Liver (tissue), 8 donors: ENCODE measurements at regions not wholly inside any gene's neighbourhood (a gene's known extent, or its start where the extent isn't known, plus 50 kb on each side); places are given as distances from the start of the nearest gene placed in this dataset.

Source experiments
- DNase-seq: peaks from one replicate; pipeline ENCODE4 v3.0.0-alpha.2; 2017; ENCODE audit warnings: low spot score
- H3K27ac ChIP-seq, 2 donors: one replicate each; pipeline ENCODE4 v1.7.0; 2013; ENCODE audit warnings: inconsistent platforms in 2 of 2, low read length in 2 of 2, control low read depth in 1 of 2, low read depth in 1 of 2, mild to moderate bottlenecking in 1 of 2
- H3K27me3 ChIP-seq, 4 donors: one replicate each; pipeline versions ENCODE4 v1.6.1 to v1.7.0; 2013; ENCODE audit warnings: low read length in 3 of 4, inconsistent platforms in 1 of 4, mild to moderate bottlenecking in 1 of 4, moderate library complexity in 1 of 4; ENCODE audit not compliant: control insufficient read depth in 4 of 4, insufficient read depth in 4 of 4
- H3K36me3 ChIP-seq, 4 donors: one replicate each; pipeline versions ENCODE4 v1.6.1 to v1.7.0; 2013; ENCODE audit warnings: low read length in 3 of 4, mild to moderate bottlenecking in 3 of 4, low read depth in 1 of 4, moderate library complexity in 1 of 4; ENCODE audit not compliant: control insufficient read depth in 4 of 4, insufficient read depth in 3 of 4
- H3K4me1 ChIP-seq, 4 donors: one replicate each; pipeline versions ENCODE4 v1.6.1 to v1.7.0; 2013; ENCODE audit warnings: low read length in 3 of 4, mild to moderate bottlenecking in 3 of 4, moderate library complexity in 1 of 4; ENCODE audit not compliant: control insufficient read depth in 4 of 4, insufficient read depth in 4 of 4
- H3K4me3 ChIP-seq, 3 donors: one replicate each; pipeline versions ENCODE4 v1.6.1 to v1.7.0; 2013; ENCODE audit warnings: low read length in 3 of 3, control low read depth in 1 of 3, low read depth in 1 of 3, mild to moderate bottlenecking in 1 of 3
- H3K9ac ChIP-seq, 2 donors: one replicate each; pipeline ENCODE4 v1.7.0; 2013; ENCODE audit warnings: low read length in 2 of 2, mild to moderate bottlenecking in 2 of 2, moderate library complexity in 2 of 2, control low read depth in 1 of 2, low read depth in 1 of 2
- H3K9me3 ChIP-seq, 4 donors: one replicate each; pipeline versions ENCODE4 v1.6.1 to v1.7.0; 2013; ENCODE audit warnings: low read length in 3 of 4; ENCODE audit not compliant: control insufficient read depth in 4 of 4
- EGR1 ChIP-seq, 2 donors: IDR thresholded peaks; 2 replicates each; pipeline ENCODE4 v1.6.1; 2016 to 2018; ENCODE audit warnings: antibody characterized with exemption in 2 of 2, low read depth in 2 of 2
- FOXA1 ChIP-seq: IDR thresholded peaks from 2 replicates; pipeline ENCODE4 v1.6.1; 2016; ENCODE audit warnings: antibody characterized with exemption
- FOXA2 ChIP-seq: IDR thresholded peaks from 2 replicates; pipeline ENCODE4 v1.6.1; 2016; ENCODE audit warnings: antibody characterized with exemption
- GABPA ChIP-seq, 2 donors: IDR thresholded peaks in 1 of 2; conservative IDR thresholded peaks in 1 of 2; 2 replicates each; pipeline ENCODE4 v1.6.1; 2016; ENCODE audit warnings: antibody characterized with exemption in 2 of 2, mild to moderate bottlenecking in 1 of 2, moderate library complexity in 1 of 2
- HNF4A ChIP-seq, 2 donors: conservative IDR thresholded peaks; 2 replicates each; pipeline ENCODE4 v1.6.1; 2016; ENCODE audit warnings: antibody characterized with exemption in 2 of 2, mild to moderate bottlenecking in 2 of 2
- HNF4G ChIP-seq: IDR thresholded peaks from 2 replicates; pipeline ENCODE4 v1.6.1; 2016; ENCODE audit warnings: antibody characterized with exemption
- JUND ChIP-seq, 2 donors: IDR thresholded peaks; 2 replicates each; pipeline ENCODE4 v1.6.1; 2016; ENCODE audit warnings: antibody characterized with exemption in 2 of 2
- NR2F2 ChIP-seq: IDR thresholded peaks from 2 replicates; pipeline ENCODE4 v1.6.1; 2016; ENCODE audit warnings: antibody characterized with exemption
- RAD21 ChIP-seq, 2 donors: IDR thresholded peaks; 2 replicates each; pipeline ENCODE4 v1.6.1; 2016; ENCODE audit warnings: antibody characterized with exemption in 2 of 2, mild to moderate bottlenecking in 2 of 2
- RXRA ChIP-seq, 2 donors: IDR thresholded peaks; 2 replicates each; pipeline ENCODE4 v1.6.1; 2017 to 2018; ENCODE audit warnings: antibody characterized with exemption in 2 of 2, mild to moderate bottlenecking in 1 of 2
- SP1 ChIP-seq: IDR thresholded peaks from 2 replicates; pipeline ENCODE4 v1.6.1; 2018; ENCODE audit warnings: antibody characterized with exemption, mild to moderate bottlenecking
- TAF1 ChIP-seq: conservative IDR thresholded peaks from 2 replicates; pipeline ENCODE4 v1.6.1; 2016; ENCODE audit warnings: antibody characterized with exemption, mild to moderate bottlenecking
- WGBS: extraction: QIAGEN DNeasy Blood & Tissue Kit; methylation state at CpG from one replicate; pipeline ENCODE4 v1.1.7; 2013; 5-methylcytosine and 5-hydroxymethylcytosine counted together
- TF ChIP-seq, protein P1 (sequence below): IDR thresholded peaks from 2 replicates; pipeline ENCODE4 v1.6.1; 2016; ENCODE audit warnings: antibody characterized with exemption
- TF ChIP-seq, protein P2 (sequence below): IDR thresholded peaks from 2 replicates; pipeline ENCODE4 v1.6.1; 2016; ENCODE audit warnings: antibody characterized with exemption
- TF ChIP-seq, protein P3 (sequence below): fragments of 150-350 bp; IDR thresholded peaks from 2 replicates; pipeline ENCODE4 v1.5.1; 2017; ENCODE audit warnings: improper control_type of control experiment, low read depth, low read length; ENCODE audit not compliant: missing input control
- TF ChIP-seq, protein P4 (sequence below): IDR thresholded peaks from 2 replicates; pipeline ENCODE4 v1.6.1; 2016; ENCODE audit warnings: antibody characterized with exemption
- TF ChIP-seq, protein P5 (sequence below): IDR thresholded peaks from 2 replicates; pipeline ENCODE4 v1.6.1; 2016; ENCODE audit warnings: antibody characterized with exemption, mild to moderate bottlenecking
- donor health status: healthy.
- donor health status: healthy.
- donor health status: healthy.
- donor health status: healthy.
- donor health status: healthy.

DNA sequence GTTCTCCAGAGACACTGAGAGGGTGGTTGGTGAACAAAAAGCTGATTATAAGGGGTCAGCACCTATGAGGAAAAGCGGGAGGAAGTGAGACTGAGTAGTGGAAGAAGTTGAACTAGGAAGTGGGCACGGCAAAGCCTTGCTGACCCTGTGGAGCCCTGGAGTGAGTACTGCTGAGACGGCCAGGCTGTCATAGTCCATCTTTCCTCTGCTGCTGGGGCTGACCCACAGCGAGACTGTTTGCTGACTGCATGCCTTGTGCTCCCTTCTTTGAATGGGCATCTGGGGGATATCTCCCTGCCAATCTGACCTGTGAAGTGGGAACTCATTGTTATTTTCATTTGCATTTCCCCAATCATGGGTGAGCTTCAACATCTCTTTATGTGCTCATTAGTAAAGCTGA, 92.4 kb upstream of the LDAH start:
- Histone ChIP-seq H3K27me3 (peaks cover 0 to 8% (median 0%) of the 10 kb centered on the region in 4 donors), H3K4me3 (no peak overlapping the region), H3K27ac (no peak overlapping the region), H3K4me1 (peaks cover 0 to 2% (median 0%) of the 10 kb centered on the region in 4 donors), H3K9me3 (no peaks in the 10 kb centered on the region), H3K36me3 (no peaks in the 10 kb centered on the region), H3K9ac (no peak overlapping the region)
- DNase-seq = no peak
- TF ChIP-seq, protein P1, sequence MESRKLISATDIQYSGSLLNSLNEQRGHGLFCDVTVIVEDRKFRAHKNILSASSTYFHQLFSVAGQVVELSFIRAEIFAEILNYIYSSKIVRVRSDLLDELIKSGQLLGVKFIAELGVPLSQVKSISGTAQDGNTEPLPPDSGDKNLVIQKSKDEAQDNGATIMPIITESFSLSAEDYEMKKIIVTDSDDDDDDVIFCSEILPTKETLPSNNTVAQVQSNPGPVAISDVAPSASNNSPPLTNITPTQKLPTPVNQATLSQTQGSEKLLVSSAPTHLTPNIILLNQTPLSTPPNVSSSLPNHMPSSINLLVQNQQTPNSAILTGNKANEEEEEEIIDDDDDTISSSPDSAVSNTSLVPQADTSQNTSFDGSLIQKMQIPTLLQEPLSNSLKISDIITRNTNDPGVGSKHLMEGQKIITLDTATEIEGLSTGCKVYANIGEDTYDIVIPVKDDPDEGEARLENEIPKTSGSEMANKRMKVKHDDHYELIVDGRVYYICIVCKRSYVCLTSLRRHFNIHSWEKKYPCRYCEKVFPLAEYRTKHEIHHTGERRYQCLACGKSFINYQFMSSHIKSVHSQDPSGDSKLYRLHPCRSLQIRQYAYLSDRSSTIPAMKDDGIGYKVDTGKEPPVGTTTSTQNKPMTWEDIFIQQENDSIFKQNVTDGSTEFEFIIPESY = no peak
- TF ChIP-seq NR2F2 (no peak), JUND (IDR thresholded peaks at IDR 0.05) (no peak), GABPA (IDR thresholded peaks at IDR 0.05 in 1 of 2, conservative IDR thresholded peaks at IDR 0.05 in 1 of 2) (no peak), FOXA1 (no peak), HNF4G (no peak), RAD21 (IDR thresholded peaks at IDR 0.05) (no peak), HNF4A (conservative IDR thresholded peaks at IDR 0.05) (no peak), FOXA2 (no peak), SP1 (no peak), TAF1 (no peak), RXRA (IDR thresholded peaks at IDR 0.05) (no peak)
- TF ChIP-seq, protein P2, sequence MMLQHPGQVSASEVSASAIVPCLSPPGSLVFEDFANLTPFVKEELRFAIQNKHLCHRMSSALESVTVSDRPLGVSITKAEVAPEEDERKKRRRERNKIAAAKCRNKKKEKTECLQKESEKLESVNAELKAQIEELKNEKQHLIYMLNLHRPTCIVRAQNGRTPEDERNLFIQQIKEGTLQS = no peak
- TF ChIP-seq, protein P3, sequence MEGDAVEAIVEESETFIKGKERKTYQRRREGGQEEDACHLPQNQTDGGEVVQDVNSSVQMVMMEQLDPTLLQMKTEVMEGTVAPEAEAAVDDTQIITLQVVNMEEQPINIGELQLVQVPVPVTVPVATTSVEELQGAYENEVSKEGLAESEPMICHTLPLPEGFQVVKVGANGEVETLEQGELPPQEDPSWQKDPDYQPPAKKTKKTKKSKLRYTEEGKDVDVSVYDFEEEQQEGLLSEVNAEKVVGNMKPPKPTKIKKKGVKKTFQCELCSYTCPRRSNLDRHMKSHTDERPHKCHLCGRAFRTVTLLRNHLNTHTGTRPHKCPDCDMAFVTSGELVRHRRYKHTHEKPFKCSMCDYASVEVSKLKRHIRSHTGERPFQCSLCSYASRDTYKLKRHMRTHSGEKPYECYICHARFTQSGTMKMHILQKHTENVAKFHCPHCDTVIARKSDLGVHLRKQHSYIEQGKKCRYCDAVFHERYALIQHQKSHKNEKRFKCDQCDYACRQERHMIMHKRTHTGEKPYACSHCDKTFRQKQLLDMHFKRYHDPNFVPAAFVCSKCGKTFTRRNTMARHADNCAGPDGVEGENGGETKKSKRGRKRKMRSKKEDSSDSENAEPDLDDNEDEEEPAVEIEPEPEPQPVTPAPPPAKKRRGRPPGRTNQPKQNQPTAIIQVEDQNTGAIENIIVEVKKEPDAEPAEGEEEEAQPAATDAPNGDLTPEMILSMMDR = no peak
- TF ChIP-seq, protein P4, sequence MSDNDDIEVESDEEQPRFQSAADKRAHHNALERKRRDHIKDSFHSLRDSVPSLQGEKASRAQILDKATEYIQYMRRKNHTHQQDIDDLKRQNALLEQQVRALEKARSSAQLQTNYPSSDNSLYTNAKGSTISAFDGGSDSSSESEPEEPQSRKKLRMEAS = no peak
- TF ChIP-seq, protein P5, sequence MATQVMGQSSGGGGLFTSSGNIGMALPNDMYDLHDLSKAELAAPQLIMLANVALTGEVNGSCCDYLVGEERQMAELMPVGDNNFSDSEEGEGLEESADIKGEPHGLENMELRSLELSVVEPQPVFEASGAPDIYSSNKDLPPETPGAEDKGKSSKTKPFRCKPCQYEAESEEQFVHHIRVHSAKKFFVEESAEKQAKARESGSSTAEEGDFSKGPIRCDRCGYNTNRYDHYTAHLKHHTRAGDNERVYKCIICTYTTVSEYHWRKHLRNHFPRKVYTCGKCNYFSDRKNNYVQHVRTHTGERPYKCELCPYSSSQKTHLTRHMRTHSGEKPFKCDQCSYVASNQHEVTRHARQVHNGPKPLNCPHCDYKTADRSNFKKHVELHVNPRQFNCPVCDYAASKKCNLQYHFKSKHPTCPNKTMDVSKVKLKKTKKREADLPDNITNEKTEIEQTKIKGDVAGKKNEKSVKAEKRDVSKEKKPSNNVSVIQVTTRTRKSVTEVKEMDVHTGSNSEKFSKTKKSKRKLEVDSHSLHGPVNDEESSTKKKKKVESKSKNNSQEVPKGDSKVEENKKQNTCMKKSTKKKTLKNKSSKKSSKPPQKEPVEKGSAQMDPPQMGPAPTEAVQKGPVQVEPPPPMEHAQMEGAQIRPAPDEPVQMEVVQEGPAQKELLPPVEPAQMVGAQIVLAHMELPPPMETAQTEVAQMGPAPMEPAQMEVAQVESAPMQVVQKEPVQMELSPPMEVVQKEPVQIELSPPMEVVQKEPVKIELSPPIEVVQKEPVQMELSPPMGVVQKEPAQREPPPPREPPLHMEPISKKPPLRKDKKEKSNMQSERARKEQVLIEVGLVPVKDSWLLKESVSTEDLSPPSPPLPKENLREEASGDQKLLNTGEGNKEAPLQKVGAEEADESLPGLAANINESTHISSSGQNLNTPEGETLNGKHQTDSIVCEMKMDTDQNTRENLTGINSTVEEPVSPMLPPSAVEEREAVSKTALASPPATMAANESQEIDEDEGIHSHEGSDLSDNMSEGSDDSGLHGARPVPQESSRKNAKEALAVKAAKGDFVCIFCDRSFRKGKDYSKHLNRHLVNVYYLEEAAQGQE = no peak
- 65% methylated on average over 4 of the region's 4 CpGs for WGBS

DNA sequence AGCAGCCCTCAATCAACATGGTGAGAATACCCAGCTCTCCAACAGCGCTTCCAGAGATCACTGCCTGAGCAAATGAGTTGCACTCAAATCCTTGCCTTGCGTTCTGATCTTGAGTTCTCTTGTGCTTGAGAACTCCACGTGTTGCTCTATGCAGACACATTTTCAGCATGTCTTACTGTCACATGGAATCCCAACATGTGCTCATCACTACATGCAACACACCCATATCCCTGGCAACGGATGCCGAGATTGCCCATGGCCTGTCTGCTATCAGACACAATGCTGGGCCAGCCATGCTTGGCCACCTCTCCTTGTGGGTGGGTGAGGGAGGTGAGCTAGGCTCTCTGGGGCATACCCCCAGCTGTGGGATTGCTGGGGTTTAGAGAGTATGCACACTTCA, 91.9 kb upstream of the LDAH start:
- peak; percentile 16 for DNase-seq
- Histone ChIP-seq H3K9ac (no peak overlapping the region), H3K27me3 (peaks cover 0 to 8% (median 0%) of the 10 kb centered on the region in 4 donors), H3K27ac (no peak overlapping the region), H3K36me3 (no peaks in the 10 kb centered on the region), H3K4me1 (peaks cover 0 to 2% (median 0%) of the 10 kb centered on the region in 4 donors), H3K4me3 (no peak overlapping the region), H3K9me3 (no peaks in the 10 kb centered on the region)
- WGBS = 85% methylated on average over 5 of the region's 5 CpGs
- TF ChIP-seq JUND (IDR thresholded peaks at IDR 0.05) = no peak
- no peak for TF ChIP-seq RAD21 (IDR thresholded peaks at IDR 0.05)
- no peak for TF ChIP-seq NR2F2
- TF ChIP-seq HNF4A (conservative IDR thresholded peaks at IDR 0.05) = no peak
- TF ChIP-seq, protein P1 = no peak
- TF ChIP-seq TAF1 = no peak
- no peak for TF ChIP-seq RXRA (IDR thresholded peaks at IDR 0.05)
- TF ChIP-seq, protein P4 = no peak
- TF ChIP-seq GABPA (IDR thresholded peaks at IDR 0.05 in 1 of 2, conservative IDR thresholded peaks at IDR 0.05 in 1 of 2) = no peak
- TF ChIP-seq, protein P3 = no peak
- TF ChIP-seq, protein P2 = no peak
- no peak for TF ChIP-seq EGR1 (IDR thresholded peaks at IDR 0.05; ENCODE audit: low read depth in 2 of 2)
- no peak for TF ChIP-seq FOXA1
- TF ChIP-seq FOXA2 = no peak
